ENCODE measurements at regions not wholly inside any gene's neighbourhood (a gene's known extent, or its start where the extent isn't known, plus 50 kb on each side); places are given as distances from the start of the nearest gene placed in this dataset.

DNA sequence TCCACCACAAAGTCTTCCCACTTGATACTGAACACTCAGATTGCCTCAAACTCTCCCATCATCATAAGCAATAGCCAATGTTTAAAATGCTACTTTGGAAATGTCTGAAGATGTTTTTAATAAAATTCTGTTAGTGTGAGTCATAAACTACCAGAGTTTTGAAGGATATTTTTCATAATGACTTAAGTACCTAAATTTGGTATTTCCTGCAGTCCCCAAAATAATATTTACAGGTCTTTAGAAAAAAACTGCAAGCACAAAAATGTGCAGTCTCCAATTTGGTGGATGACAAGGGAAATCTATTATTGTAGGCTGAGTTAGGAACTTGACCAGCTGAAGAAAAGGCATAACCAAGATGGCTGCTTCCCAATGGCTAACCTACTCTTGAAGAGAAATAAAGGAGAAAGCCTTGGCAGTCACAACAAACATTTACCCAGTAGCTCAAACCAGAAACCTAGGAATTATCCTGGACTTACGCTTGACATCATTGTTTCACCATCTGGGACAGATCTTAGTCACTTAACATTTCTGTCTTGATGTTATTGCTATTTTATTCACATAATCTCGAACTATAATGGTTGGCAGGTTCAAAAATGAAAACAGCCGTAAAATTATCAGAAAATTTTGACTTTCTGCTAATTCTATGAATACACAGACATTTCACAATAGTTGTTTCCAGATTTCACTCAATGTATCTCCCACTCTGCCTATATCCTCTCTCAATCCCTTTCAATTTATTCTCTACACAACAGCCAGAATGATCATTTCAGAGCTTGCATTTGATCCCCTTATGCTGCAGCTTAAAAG, 111.2 kb upstream of the STEAP1B start:
- in situ Hi-C loops (cut with HindIII; ENCODE audit: low sequenced_read_pairs): no loop called here
- no peak for DNase-seq (ENCODE audit: low read depth)
- TF ChIP-seq, protein P1, sequence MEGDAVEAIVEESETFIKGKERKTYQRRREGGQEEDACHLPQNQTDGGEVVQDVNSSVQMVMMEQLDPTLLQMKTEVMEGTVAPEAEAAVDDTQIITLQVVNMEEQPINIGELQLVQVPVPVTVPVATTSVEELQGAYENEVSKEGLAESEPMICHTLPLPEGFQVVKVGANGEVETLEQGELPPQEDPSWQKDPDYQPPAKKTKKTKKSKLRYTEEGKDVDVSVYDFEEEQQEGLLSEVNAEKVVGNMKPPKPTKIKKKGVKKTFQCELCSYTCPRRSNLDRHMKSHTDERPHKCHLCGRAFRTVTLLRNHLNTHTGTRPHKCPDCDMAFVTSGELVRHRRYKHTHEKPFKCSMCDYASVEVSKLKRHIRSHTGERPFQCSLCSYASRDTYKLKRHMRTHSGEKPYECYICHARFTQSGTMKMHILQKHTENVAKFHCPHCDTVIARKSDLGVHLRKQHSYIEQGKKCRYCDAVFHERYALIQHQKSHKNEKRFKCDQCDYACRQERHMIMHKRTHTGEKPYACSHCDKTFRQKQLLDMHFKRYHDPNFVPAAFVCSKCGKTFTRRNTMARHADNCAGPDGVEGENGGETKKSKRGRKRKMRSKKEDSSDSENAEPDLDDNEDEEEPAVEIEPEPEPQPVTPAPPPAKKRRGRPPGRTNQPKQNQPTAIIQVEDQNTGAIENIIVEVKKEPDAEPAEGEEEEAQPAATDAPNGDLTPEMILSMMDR (IDR thresholded peaks at IDR 0.05; ENCODE audit: low read depth, low read length, missing control alignments): no peak
- no peak overlapping the region for H3K4me3 ChIP-seq (ENCODE audit: low read depth, low read length)

GRCh38 chr7:22610263-22610662, 110.3 kb upstream of the STEAP1B start:
- DNase-seq (ENCODE audit: low read depth): no peak
- H3K4me3 ChIP-seq (ENCODE audit: low read depth, low read length): no peak overlapping the region
- in situ Hi-C loops (cut with HindIII; ENCODE audit: low sequenced_read_pairs): no loop called here
- TF ChIP-seq, protein P1 (IDR thresholded peaks at IDR 0.05; ENCODE audit: low read depth, low read length, missing control alignments): no peak

- H3K4me3 ChIP-seq (ENCODE audit: low read depth, low read length): no peak overlapping the region
- in situ Hi-C loops (cut with HindIII; ENCODE audit: low sequenced_read_pairs): no loop called here
- DNase-seq (ENCODE audit: low read depth): no peak
- TF ChIP-seq, protein P1 (IDR thresholded peaks at IDR 0.05; ENCODE audit: low read depth, low read length, missing control alignments): no peak
Measured at GRCh38 chr7:22607180-22607579, 107.2 kb upstream of the STEAP1B start.

DNA sequence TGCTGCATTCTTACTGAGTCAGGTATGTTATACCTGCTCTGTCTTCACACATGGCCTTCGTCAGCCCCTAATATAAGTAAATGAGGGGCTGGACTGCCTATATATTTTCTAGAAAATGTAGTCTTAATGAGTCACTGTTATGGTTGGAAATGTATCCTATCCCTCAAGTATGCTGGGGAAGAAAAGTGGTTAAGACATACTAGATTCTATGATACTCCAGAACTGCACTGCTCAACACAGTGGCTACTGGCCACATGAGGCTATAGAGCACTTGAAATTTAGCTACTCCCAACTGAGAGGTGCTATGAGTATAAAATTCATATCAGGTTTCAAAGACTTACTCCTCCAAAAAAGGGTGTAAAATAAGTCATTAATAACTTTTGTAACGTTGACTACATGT, 104.3 kb upstream of the STEAP1B start:
- TF ChIP-seq, protein P1 (IDR thresholded peaks at IDR 0.05; ENCODE audit: low read depth, low read length, missing control alignments): no peak
- DNase-seq (ENCODE audit: low read depth): no peak
- no peak overlapping the region for H3K4me3 ChIP-seq (ENCODE audit: low read depth, low read length)
- in situ Hi-C loops (cut with HindIII; ENCODE audit: low sequenced_read_pairs): no loop called here

DNA sequence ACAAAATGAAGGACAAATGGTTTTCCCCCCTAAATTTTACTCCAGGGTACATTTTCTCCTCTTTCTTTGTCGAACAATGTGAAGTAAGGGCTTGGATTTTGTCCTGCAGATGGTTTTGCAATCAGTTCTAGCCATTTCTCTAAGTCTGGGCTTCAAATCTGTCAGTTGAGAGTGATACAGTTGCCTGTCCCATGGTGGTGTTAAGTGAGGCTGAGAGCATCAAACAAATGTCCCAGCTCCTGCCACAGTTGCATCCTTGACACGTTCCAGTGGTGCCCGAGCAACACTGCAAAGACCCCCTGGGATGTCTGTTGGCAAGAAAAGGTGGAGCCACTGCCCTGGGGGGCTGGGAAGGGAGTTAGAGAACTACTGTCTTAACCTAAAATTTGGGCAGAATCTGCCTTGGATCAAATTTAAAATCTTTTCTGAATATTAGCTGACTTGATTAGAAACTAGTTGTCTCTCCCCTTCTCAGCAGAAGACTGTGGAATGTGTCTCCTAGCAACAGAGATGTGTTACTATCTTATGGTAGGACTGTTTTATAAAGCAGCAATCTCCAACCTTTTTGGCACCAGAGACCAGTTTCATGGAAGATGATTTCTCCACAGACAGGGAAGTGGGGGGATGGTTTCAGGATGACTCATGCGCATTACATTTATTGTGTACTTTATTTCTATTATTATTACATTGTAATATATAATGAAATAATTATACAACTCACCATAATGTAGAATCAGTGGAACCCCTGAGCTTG, 102.0 kb upstream of the STEAP1B start:
- TF ChIP-seq, protein P1 (IDR thresholded peaks at IDR 0.05; ENCODE audit: low read depth, low read length, missing control alignments): no peak
- no peak overlapping the region for H3K4me3 ChIP-seq (ENCODE audit: low read depth, low read length)
- DNase-seq (ENCODE audit: low read depth): no peak
- in situ Hi-C loops (cut with HindIII; ENCODE audit: low sequenced_read_pairs): no loop called here

DNA sequence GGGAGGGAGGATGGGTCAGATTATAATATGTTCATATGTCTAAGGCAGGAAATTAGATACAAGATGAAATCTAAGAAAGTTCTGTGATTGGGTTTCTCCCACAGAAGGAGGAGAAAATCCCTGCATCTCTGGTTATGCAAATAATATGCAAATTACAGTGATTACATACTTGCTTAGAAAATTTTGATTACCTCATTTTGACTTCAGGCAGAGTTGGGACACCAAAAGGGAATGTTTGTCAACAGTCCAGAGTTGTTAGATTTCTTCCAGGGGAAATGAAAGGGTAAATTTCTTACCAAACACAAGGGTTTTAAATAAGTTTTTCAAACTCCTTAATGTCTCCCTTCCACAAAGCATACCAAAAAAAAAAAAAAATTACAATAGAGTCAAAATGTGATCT, 101.4 kb upstream of the STEAP1B start:
- in situ Hi-C loops (cut with HindIII; ENCODE audit: low sequenced_read_pairs): no loop called here

More for the DNA sequence above, 101.4 kb upstream of the STEAP1B start:
- H3K4me3 ChIP-seq (ENCODE audit: low read depth, low read length): no peak overlapping the region
- DNase-seq (ENCODE audit: low read depth): no peak
- TF ChIP-seq, protein P1 (IDR thresholded peaks at IDR 0.05; ENCODE audit: low read depth, low read length, missing control alignments): no peak

Measured in astrocyte of the cerebellum (primary cell).